ENCODE measurements at regions not wholly inside any gene's neighbourhood (a gene's known extent, or its start where the extent isn't known, plus 50 kb on each side); places are given as distances from the start of the nearest gene placed in this dataset.

- no peak for DNase-seq
- TF ChIP-seq, protein P1, sequence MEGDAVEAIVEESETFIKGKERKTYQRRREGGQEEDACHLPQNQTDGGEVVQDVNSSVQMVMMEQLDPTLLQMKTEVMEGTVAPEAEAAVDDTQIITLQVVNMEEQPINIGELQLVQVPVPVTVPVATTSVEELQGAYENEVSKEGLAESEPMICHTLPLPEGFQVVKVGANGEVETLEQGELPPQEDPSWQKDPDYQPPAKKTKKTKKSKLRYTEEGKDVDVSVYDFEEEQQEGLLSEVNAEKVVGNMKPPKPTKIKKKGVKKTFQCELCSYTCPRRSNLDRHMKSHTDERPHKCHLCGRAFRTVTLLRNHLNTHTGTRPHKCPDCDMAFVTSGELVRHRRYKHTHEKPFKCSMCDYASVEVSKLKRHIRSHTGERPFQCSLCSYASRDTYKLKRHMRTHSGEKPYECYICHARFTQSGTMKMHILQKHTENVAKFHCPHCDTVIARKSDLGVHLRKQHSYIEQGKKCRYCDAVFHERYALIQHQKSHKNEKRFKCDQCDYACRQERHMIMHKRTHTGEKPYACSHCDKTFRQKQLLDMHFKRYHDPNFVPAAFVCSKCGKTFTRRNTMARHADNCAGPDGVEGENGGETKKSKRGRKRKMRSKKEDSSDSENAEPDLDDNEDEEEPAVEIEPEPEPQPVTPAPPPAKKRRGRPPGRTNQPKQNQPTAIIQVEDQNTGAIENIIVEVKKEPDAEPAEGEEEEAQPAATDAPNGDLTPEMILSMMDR (IDR thresholded peaks at IDR 0.05) = no peak
- H3K9me3 Mint-ChIP-seq = no peaks in the 10 kb centered on the region
- H3K27me3 Mint-ChIP-seq (ENCODE audit: low read depth, poor library complexity) = no peaks in the 10 kb centered on the region
- H3K4me3 Mint-ChIP-seq = no peak overlapping the region
- no peaks in the 10 kb centered on the region for H3K36me3 Mint-ChIP-seq (ENCODE audit: low read depth)
- no peak overlapping the region for H3K27ac Mint-ChIP-seq
- H3K4me1 Mint-ChIP-seq = no peaks in the 10 kb centered on the region
Observed at GRCh38 chr2:192571636-192572035, 376.9 kb upstream of the TMEFF2 start.

DNA sequence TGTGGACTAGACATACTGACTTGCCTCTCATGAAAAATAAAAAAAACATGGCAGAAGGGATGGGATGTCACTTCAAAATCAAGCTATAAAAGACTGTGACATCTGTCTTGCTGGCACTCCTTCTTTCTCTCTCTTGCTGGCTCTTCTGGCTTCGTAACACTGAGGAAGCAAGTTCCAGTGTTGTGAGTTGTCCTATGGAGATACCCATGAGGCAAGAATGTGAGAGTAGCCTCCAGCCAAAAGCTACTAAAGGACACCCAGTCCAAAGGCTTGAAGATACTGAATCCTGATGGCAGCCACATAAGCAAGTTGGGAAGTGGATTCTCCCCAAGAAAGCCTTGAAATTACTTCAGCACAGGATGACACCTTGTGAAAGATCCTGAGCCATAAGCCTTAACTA lies 376.1 kb upstream of the TMEFF2 start:
- H3K36me3 Mint-ChIP-seq (ENCODE audit: low read depth) = no peaks in the 10 kb centered on the region
- no peak for DNase-seq
- H3K4me3 Mint-ChIP-seq = no peak overlapping the region
- H3K9me3 Mint-ChIP-seq = no peaks in the 10 kb centered on the region
- TF ChIP-seq, protein P1 (IDR thresholded peaks at IDR 0.05) = no peak
- H3K27ac Mint-ChIP-seq = no peak overlapping the region
- H3K27me3 Mint-ChIP-seq (ENCODE audit: low read depth, poor library complexity) = no peaks in the 10 kb centered on the region
- no peaks in the 10 kb centered on the region for H3K4me1 Mint-ChIP-seq

DNA sequence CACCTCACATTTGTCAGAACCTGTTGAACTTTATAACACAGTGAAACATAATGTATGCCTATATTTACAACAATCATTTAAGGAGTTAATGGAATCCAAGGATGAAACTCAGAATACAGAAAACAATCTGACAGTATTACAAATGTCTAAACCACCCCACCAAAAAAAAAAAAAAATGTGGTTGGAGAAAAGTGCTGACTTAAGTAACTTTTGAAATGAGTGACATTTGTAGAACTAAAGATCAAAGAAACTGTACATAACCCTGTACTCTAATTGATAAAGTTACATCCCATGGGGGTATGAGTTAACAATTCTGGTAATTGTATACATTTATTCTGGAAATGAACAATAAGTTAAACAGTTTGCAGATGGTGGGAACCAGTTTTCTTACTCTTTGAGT lies 372.1 kb upstream of the TMEFF2 start:
- no peaks in the 10 kb centered on the region for H3K4me1 Mint-ChIP-seq

GRCh38 chr2:192560326-192560725 lies 365.6 kb upstream of the TMEFF2 start:
- Mint-ChIP-seq H3K4me1 (no peaks in the 10 kb centered on the region), H3K27me3 (ENCODE audit: low read depth, poor library complexity) (no peaks in the 10 kb centered on the region), H3K4me3 (no peak overlapping the region), H3K9me3 (no peaks in the 10 kb centered on the region), H3K27ac (no peak overlapping the region), H3K36me3 (ENCODE audit: low read depth) (no peaks in the 10 kb centered on the region)
- DNase-seq = no peak
- TF ChIP-seq, protein P1 (IDR thresholded peaks at IDR 0.05) = no peak

More for the DNA sequence above, 372.1 kb upstream of the TMEFF2 start:
- no peak overlapping the region for H3K27ac Mint-ChIP-seq
- DNase-seq = no peak
- TF ChIP-seq, protein P1 (IDR thresholded peaks at IDR 0.05) = no peak
- no peaks in the 10 kb centered on the region for H3K27me3 Mint-ChIP-seq (ENCODE audit: low read depth, poor library complexity)
- H3K4me3 Mint-ChIP-seq = no peak overlapping the region
- no peaks in the 10 kb centered on the region for H3K9me3 Mint-ChIP-seq
- no peaks in the 10 kb centered on the region for H3K36me3 Mint-ChIP-seq (ENCODE audit: low read depth)

DNA sequence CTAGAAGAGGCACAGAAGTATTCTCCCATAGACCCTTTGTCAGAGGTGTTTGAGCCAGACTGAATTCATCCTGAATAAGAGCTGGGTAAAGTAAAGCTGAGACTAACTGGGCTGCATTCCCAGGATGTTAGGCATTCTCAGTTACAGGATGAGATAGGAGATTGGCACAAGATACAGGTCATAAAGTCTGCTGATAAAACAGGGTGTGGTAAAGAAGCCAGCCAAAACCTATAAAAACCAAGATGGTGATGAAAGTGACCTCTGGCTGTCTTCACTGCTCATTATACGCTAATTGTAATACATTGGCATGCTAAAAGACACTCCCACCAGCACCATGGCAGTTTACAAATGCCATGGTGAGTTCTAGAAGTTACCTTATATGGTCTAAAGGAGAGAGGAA lies 364.9 kb upstream of the TMEFF2 start:
- H3K9me3 Mint-ChIP-seq = no peaks in the 10 kb centered on the region
- no peaks in the 10 kb centered on the region for H3K4me1 Mint-ChIP-seq
- TF ChIP-seq, protein P1 (IDR thresholded peaks at IDR 0.05) = no peak
- no peak overlapping the region for H3K4me3 Mint-ChIP-seq
- peaks cover 5% of the 10 kb centered on the region for H3K27me3 Mint-ChIP-seq (ENCODE audit: low read depth, poor library complexity)
- DNase-seq = no peak
- no peak overlapping the region for H3K27ac Mint-ChIP-seq
- no peaks in the 10 kb centered on the region for H3K36me3 Mint-ChIP-seq (ENCODE audit: low read depth)

GRCh38 chr2:192558637-192559036 lies 363.9 kb upstream of the TMEFF2 start:
- TF ChIP-seq, protein P1 (IDR thresholded peaks at IDR 0.05) = no peak
- no peaks in the 10 kb centered on the region for H3K9me3 Mint-ChIP-seq
- H3K27ac Mint-ChIP-seq = no peak overlapping the region
- no peaks in the 10 kb centered on the region for H3K36me3 Mint-ChIP-seq (ENCODE audit: low read depth)
- DNase-seq = no peak
- H3K27me3 Mint-ChIP-seq (ENCODE audit: low read depth, poor library complexity) = peaks cover 5% of the 10 kb centered on the region
- no peak overlapping the region for H3K4me3 Mint-ChIP-seq
- H3K4me1 Mint-ChIP-seq = no peaks in the 10 kb centered on the region
